HL-60 (cell line): ENCODE measurements at regions not wholly inside any gene's neighbourhood (a gene's known extent, or its start where the extent isn't known, plus 50 kb on each side); places are given as distances from the start of the nearest gene placed in this dataset.

Source experiments
- DNase-seq, 2 experiments: peaks; one replicate each; pipeline ENCODE4 v3.0.0-alpha.2; 2010 to 2020; ENCODE audit warnings: low read depth in 1 of 2, low spot score in 1 of 2
- H3K27ac ChIP-seq: fragments of 250-450 bp; sonication (Bioruptor Pico); replicated peaks from 2 replicates; pipeline ENCODE4 v1.5.1; 2020; ENCODE audit warnings: mild to moderate bottlenecking, moderate library complexity
- H3K27me3 ChIP-seq: fragments of 250-450 bp; sonication (Bioruptor Pico); 2 replicates; pipeline ENCODE4 v1.5.1; 2021; ENCODE audit warnings: mild to moderate bottlenecking, moderate library complexity; ENCODE audit not compliant: insufficient read depth, poor library complexity, severe bottlenecking
- H3K4me3 ChIP-seq: replicated peaks from 2 replicates; pipeline ENCODE4 v1.5.1; 2011; ENCODE audit warnings: mild to moderate bottlenecking, control low read depth, low read length; ENCODE audit not compliant: insufficient read depth
- CTCF ChIP-seq: IDR thresholded peaks from one replicate; pipeline ENCODE4 v1.5.1; 2011; ENCODE audit warnings: low read length, control low read depth, inconsistent platforms; ENCODE audit not compliant: insufficient read depth
- GABPA ChIP-seq: IDR thresholded peaks from 2 replicates; pipeline ENCODE4 v1.6.1; 2012; ENCODE audit warnings: low read depth
- POLR2AphosphoS5 ChIP-seq: IDR thresholded peaks from 2 replicates; pipeline ENCODE4 v1.6.1; 2012; ENCODE audit warnings: low read depth
- REST ChIP-seq: IDR thresholded peaks from 2 replicates; pipeline ENCODE4 v1.6.1; 2012; ENCODE audit warnings: low read depth; ENCODE audit not compliant: insufficient replicate concordance
- SPI1 ChIP-seq: IDR thresholded peaks from 2 replicates; pipeline ENCODE4 v1.6.1; 2012; ENCODE audit warnings: low read depth, mild to moderate bottlenecking, borderline replicate concordance

- no peak for TF ChIP-seq CTCF
- TF ChIP-seq SPI1 = no peak
- TF ChIP-seq POLR2AphosphoS5 = no peak
- no peak for TF ChIP-seq REST
- no peak for TF ChIP-seq GABPA
- Histone ChIP-seq H3K27ac (no peak overlapping the region), H3K27me3 (peaks cover 8% of the 10 kb centered on the region), H3K4me3 (no peak overlapping the region)
- DNase-seq = no peak
These were observed 70.4 kb upstream of the MLN start for GRCh38 chr6:33874136-33874760.

- no peak overlapping the region for H3K4me3 ChIP-seq
- H3K27ac ChIP-seq = no peak overlapping the region
- H3K27me3 ChIP-seq = peaks cover 8% of the 10 kb centered on the region
- TF ChIP-seq CTCF (no peak), REST (no peak), GABPA (no peak), POLR2AphosphoS5 (no peak)
- no peak for DNase-seq
These were observed 69.0 kb upstream of the MLN start for GRCh38 chr6:33872761-33873160.

GRCh38 chr6:33869826-33870423, 66.1 kb upstream of the MLN start:
- peaks cover 9% of the 10 kb centered on the region for H3K27me3 ChIP-seq
- no peak for DNase-seq

More at GRCh38 chr6:33869826-33870423, 66.1 kb upstream of the MLN start:
- no peak overlapping the region for H3K4me3 ChIP-seq
- no peak for TF ChIP-seq SPI1
- TF ChIP-seq GABPA = no peak
- TF ChIP-seq REST = no peak
- TF ChIP-seq POLR2AphosphoS5 = no peak
- no peak for TF ChIP-seq CTCF
- H3K27ac ChIP-seq = no peak overlapping the region
